ENCODE measurements at regions not wholly inside any gene's neighbourhood (a gene's known extent, or its start where the extent isn't known, plus 50 kb on each side); places are given as distances from the start of the nearest gene placed in this dataset.
"Not testable (repeated sequence)": the region's sequence is repeated elsewhere in the genome, so short reads cannot be mapped to it uniquely, and the experiment has no call there.

DNA sequence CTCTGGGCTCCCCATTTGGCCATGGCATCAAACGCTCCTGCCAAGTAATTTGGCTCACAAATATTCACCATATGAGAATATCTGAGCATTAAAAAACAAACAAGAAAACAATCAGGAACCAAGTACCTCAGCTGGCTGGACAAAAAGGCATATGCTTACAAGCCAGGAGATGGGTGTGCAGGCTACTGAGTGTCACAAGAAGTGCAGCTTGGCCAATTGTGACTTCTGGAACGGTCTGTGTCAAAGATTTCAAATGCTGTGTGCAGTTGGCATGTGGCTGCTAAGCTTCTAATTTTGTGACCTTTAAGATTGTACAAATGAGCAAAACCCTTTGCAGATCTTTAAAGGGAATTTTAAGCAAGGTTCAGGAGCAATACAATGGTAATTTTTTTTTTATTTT lies 274.0 kb downstream of the ANAPC1 start:
- H3K36me3 ChIP-seq (ENCODE audit: control insufficient read depth, low read length); H3K4me2 ChIP-seq (ENCODE audit: low read length); H3K27ac ChIP-seq (ENCODE audit: low read depth, low read length); H3F3A ChIP-seq (ENCODE audit: control insufficient read depth, insufficient read depth); H3K4me3 ChIP-seq (ENCODE audit: low read length); H3K27me3 ChIP-seq (ENCODE audit: control insufficient read depth, low read length); H3K9me3 ChIP-seq (ENCODE audit: control insufficient read depth, insufficient read depth, low read length); H3K79me2 ChIP-seq (ENCODE audit: control insufficient read depth, low read length); H3K9me2 ChIP-seq (replicated peaks; ENCODE audit: control insufficient read depth, low read length); H4K20me1 ChIP-seq (ENCODE audit: control insufficient read depth, insufficient read depth, low read depth, low read length): not testable (repeated sequence)
- peaks cover 10% of the 10 kb centered on the region for H3K4me1 ChIP-seq (ENCODE audit: control insufficient read depth, low read length)

GRCh38 chr2:111616651-111617218 lies 267.3 kb downstream of the ANAPC1 start:
- H4K20me1 ChIP-seq (ENCODE audit: control insufficient read depth, insufficient read depth, low read depth, low read length), result no peaks in the 10 kb centered on the region
- H3K4me2 ChIP-seq (ENCODE audit: low read length), result no peak overlapping the region
- no peaks in the 10 kb centered on the region for H3F3A ChIP-seq (ENCODE audit: control insufficient read depth, insufficient read depth)
- H3K4me3 ChIP-seq (ENCODE audit: low read length), result no peak overlapping the region
- peaks cover 5% of the 10 kb centered on the region for H3K4me1 ChIP-seq (ENCODE audit: control insufficient read depth, low read length)
- no peaks in the 10 kb centered on the region for H3K9me3 ChIP-seq (ENCODE audit: control insufficient read depth, insufficient read depth, low read length)
- H3K27ac ChIP-seq (ENCODE audit: low read depth, low read length), result no peak overlapping the region
- no peak for TF ChIP-seq EZH2phosphoT487 (IDR thresholded peaks at IDR 0.05; ENCODE audit: borderline replicate concordance, low read length)
- TF ChIP-seq, protein P1, sequence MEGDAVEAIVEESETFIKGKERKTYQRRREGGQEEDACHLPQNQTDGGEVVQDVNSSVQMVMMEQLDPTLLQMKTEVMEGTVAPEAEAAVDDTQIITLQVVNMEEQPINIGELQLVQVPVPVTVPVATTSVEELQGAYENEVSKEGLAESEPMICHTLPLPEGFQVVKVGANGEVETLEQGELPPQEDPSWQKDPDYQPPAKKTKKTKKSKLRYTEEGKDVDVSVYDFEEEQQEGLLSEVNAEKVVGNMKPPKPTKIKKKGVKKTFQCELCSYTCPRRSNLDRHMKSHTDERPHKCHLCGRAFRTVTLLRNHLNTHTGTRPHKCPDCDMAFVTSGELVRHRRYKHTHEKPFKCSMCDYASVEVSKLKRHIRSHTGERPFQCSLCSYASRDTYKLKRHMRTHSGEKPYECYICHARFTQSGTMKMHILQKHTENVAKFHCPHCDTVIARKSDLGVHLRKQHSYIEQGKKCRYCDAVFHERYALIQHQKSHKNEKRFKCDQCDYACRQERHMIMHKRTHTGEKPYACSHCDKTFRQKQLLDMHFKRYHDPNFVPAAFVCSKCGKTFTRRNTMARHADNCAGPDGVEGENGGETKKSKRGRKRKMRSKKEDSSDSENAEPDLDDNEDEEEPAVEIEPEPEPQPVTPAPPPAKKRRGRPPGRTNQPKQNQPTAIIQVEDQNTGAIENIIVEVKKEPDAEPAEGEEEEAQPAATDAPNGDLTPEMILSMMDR (IDR thresholded peaks at IDR 0.05; ENCODE audit: low read depth, low read length, poor library complexity, severe bottlenecking), result no peak
- no peaks in the 10 kb centered on the region for H3K36me3 ChIP-seq (ENCODE audit: control insufficient read depth, low read length)
- no peaks in the 10 kb centered on the region for H3K79me2 ChIP-seq (ENCODE audit: control insufficient read depth, low read length)
- no peaks in the 10 kb centered on the region for H3K27me3 ChIP-seq (ENCODE audit: control insufficient read depth, low read length)
- no peaks in the 10 kb centered on the region for H3K9me2 ChIP-seq (replicated peaks; ENCODE audit: control insufficient read depth, low read length)

GRCh38 chr2:111617299-111618225 lies 266.4 kb downstream of the ANAPC1 start:
- H3K79me2 ChIP-seq (ENCODE audit: control insufficient read depth, low read length), result no peaks in the 10 kb centered on the region
- no peaks in the 10 kb centered on the region for H3F3A ChIP-seq (ENCODE audit: control insufficient read depth, insufficient read depth)
- no peaks in the 10 kb centered on the region for H3K36me3 ChIP-seq (ENCODE audit: control insufficient read depth, low read length)
- H3K9me3 ChIP-seq (ENCODE audit: control insufficient read depth, insufficient read depth, low read length), result no peaks in the 10 kb centered on the region
- H3K9me2 ChIP-seq (replicated peaks; ENCODE audit: control insufficient read depth, low read length), result no peaks in the 10 kb centered on the region
- no peaks in the 10 kb centered on the region for H4K20me1 ChIP-seq (ENCODE audit: control insufficient read depth, insufficient read depth, low read depth, low read length)
- H3K27me3 ChIP-seq (ENCODE audit: control insufficient read depth, low read length), result no peaks in the 10 kb centered on the region
- no peak overlapping the region for H3K4me3 ChIP-seq (ENCODE audit: low read length)
- H3K27ac ChIP-seq (ENCODE audit: low read depth, low read length), result no peak overlapping the region
- peaks cover 5% of the 10 kb centered on the region for H3K4me1 ChIP-seq (ENCODE audit: control insufficient read depth, low read length)
- H3K4me2 ChIP-seq (ENCODE audit: low read length), result no peak overlapping the region
- TF ChIP-seq EZH2phosphoT487 (IDR thresholded peaks at IDR 0.05; ENCODE audit: borderline replicate concordance, low read length), result no peak
- TF ChIP-seq, protein P1 (IDR thresholded peaks at IDR 0.05; ENCODE audit: low read depth, low read length, poor library complexity, severe bottlenecking), result no peak

Data from DOHH2 (cell line).